Colonic mucosa (tissue), 4 donors: ENCODE measurements at regions not wholly inside any gene's neighbourhood (a gene's known extent, or its start where the extent isn't known, plus 50 kb on each side); places are given as distances from the start of the nearest gene placed in this dataset.

ENCODE experiments used
- DNase-seq: peaks from one replicate; pipeline ENCODE4 v3.0.0-alpha.2; 2020
- H3K27ac ChIP-seq: fragments of 200-600 bp; one replicate; pipeline ENCODE4 v1.8.0; 2021
- H3K27me3 ChIP-seq: fragments of 200-600 bp; one replicate; pipeline ENCODE4 v1.8.0; 2021
- H3K36me3 ChIP-seq: fragments of 200-600 bp; one replicate; pipeline ENCODE4 v1.8.0; 2021
- H3K4me1 ChIP-seq: fragments of 200-600 bp; one replicate; pipeline ENCODE4 v1.8.0; 2021; ENCODE audit warnings: mild to moderate bottlenecking
- H3K4me3 ChIP-seq: fragments of 200-600 bp; one replicate; pipeline ENCODE4 v1.8.0; 2021
- H3K9ac ChIP-seq, 2 donors: one replicate each; pipeline ENCODE4 v1.7.0; 2013; ENCODE audit warnings: control low read depth in 2 of 2, low read depth in 2 of 2, low read length in 2 of 2
- H3K9me3 ChIP-seq: fragments of 200-600 bp; one replicate; pipeline ENCODE4 v1.8.0; 2021
- intact Hi-C: fragments of 100-400 bp; cut with DNase I; formaldehyde crosslinking; loops from one replicate; pipeline ENCODE4 v1.14.1; 2022
- TF ChIP-seq, protein P1 (sequence below): fragments of 200-600 bp; IDR thresholded peaks from one replicate; pipeline ENCODE4 v1.8.0; 2022; ENCODE audit warnings: antibody characterized with exemption, mild to moderate bottlenecking
- donor health status: healthy.
- donor health status: DM: no; HTN: no; CAD: no.
- donor health status: DM: no; HTN: no; CAD: no.

DNA sequence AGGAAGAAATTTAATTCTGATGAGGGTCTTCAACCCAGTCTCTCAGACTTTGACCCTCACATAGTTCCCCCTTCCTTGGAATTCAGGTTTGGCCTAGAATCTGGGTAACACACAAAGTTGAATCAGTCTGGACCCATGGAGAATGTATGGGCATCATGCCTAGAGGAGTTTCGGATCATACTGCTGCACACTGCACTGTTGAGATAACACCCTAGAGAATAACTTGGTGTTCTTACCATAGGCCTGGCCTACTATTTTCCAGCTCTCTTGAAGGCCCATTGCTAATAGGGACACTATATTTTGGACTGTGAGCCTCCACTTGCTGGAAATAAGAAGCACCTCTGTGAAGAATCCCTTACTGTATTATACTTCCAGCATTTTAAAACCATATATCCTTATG is 413.5 kb downstream of the PLK2 start:
- no peak overlapping the region for H3K27ac ChIP-seq
- H3K4me1 ChIP-seq = no peaks in the 10 kb centered on the region
- H3K9me3 ChIP-seq = no peaks in the 10 kb centered on the region
- TF ChIP-seq, protein P1, sequence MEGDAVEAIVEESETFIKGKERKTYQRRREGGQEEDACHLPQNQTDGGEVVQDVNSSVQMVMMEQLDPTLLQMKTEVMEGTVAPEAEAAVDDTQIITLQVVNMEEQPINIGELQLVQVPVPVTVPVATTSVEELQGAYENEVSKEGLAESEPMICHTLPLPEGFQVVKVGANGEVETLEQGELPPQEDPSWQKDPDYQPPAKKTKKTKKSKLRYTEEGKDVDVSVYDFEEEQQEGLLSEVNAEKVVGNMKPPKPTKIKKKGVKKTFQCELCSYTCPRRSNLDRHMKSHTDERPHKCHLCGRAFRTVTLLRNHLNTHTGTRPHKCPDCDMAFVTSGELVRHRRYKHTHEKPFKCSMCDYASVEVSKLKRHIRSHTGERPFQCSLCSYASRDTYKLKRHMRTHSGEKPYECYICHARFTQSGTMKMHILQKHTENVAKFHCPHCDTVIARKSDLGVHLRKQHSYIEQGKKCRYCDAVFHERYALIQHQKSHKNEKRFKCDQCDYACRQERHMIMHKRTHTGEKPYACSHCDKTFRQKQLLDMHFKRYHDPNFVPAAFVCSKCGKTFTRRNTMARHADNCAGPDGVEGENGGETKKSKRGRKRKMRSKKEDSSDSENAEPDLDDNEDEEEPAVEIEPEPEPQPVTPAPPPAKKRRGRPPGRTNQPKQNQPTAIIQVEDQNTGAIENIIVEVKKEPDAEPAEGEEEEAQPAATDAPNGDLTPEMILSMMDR = no peak
- no peak for DNase-seq
- no peaks in the 10 kb centered on the region for H3K27me3 ChIP-seq
- H3K36me3 ChIP-seq = no peaks in the 10 kb centered on the region
- H3K4me3 ChIP-seq = no peak overlapping the region
- no peak overlapping the region for H3K9ac ChIP-seq
- intact Hi-C loops = no loop called here

DNA sequence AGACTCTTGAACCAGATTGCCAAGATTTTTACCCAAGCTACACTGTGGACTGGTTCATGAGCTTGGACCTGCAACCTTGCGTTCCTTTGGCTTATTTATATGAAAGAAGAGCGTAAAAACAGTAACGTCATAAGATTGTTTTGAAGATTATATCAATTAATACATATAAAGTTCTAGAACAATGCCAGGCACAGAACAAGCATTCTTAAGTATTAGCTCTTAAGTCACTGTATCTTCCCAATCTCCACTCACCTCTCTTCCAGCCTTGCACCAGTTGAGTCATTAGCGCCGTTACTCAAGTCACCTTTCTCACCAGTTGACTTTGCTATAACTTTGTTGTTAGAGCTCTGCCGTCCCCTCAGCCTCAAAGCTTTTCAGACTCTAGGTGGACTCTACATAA is 415.7 kb downstream of the PLK2 start:
- TF ChIP-seq, protein P1 = no peak
- H3K27me3 ChIP-seq = no peaks in the 10 kb centered on the region
- no peak overlapping the region for H3K27ac ChIP-seq
- no peaks in the 10 kb centered on the region for H3K36me3 ChIP-seq
- no peak overlapping the region for H3K9ac ChIP-seq
- H3K9me3 ChIP-seq = no peaks in the 10 kb centered on the region
- no peak for DNase-seq
- H3K4me3 ChIP-seq = no peak overlapping the region
- intact Hi-C loops = no loop called here
- H3K4me1 ChIP-seq = no peaks in the 10 kb centered on the region

DNA sequence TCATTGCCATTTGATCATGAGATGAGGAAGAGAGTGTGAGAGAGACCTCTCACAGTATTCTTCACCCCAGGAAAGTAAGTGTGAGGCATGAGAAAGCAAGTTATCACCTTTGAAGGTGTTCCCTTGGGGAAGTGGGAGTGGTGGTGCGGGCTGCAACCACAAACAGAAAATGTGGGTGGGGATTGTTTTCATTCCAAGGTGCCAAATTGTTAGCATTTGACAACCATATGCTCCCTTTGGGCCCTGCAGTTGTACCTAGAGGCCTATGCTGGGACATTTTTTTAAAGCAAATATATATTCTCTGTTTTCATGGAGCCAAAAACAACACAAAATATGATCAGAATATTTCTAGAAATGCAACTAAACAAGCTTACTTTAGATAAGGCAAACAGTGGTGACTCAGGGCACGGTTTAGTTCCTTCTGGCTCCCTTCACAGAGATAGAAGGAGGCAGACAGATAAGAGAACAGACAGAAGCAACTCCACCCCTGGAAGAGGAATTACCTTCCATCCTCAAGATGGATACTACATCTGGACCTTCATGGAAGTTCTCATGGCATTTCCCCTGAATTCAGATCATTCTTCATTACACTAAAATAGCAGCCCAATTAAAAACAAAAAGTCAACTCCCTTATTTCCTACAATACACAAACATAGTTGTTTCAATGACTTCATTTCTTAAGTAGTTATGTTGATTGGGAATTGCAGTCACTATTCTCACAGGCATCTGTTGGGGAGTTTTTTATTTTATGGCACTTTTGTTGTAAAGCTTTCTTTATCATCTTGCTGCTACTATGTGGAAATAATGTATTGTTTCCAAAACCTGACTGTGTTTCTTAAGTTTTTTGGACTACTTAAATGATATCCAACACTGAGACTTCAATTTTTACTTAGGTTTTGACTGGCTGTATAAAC is 416.6 kb downstream of the PLK2 start:
- DNase-seq = peak; percentile 21
- Histone ChIP-seq H3K36me3 (no peaks in the 10 kb centered on the region), H3K9ac (no peak overlapping the region), H3K9me3 (no peaks in the 10 kb centered on the region), H3K4me1 (no peaks in the 10 kb centered on the region), H3K4me3 (no peak overlapping the region), H3K27ac (no peak overlapping the region), H3K27me3 (no peaks in the 10 kb centered on the region)
- TF ChIP-seq, protein P1 = no peak
- intact Hi-C loops = no loop called here

DNA sequence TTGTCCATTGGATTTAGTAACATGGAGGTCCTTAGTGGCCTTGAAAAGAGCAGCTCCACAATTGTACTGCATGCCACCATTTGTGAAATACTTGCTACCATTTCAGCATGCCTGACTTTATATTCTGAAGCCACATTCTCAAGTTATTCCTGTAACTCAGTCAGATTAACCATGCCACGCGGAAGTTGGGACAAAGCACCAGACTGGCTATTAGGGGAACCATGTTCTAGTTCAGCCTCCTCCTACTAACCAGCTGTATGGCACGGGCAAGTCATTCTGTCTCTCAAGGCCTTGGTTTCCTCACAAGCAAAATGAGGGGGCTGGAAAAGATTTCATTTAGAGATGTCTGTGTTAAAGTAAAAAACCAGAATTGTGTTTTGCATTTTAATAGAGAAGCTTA is 418.0 kb downstream of the PLK2 start:
- Histone ChIP-seq H3K9ac (no peak overlapping the region), H3K9me3 (no peaks in the 10 kb centered on the region), H3K27me3 (no peaks in the 10 kb centered on the region), H3K4me1 (no peaks in the 10 kb centered on the region), H3K4me3 (no peak overlapping the region), H3K27ac (no peak overlapping the region), H3K36me3 (no peaks in the 10 kb centered on the region)
- TF ChIP-seq, protein P1 = no peak
- DNase-seq = no peak
- intact Hi-C loops = no loop called here

DNA sequence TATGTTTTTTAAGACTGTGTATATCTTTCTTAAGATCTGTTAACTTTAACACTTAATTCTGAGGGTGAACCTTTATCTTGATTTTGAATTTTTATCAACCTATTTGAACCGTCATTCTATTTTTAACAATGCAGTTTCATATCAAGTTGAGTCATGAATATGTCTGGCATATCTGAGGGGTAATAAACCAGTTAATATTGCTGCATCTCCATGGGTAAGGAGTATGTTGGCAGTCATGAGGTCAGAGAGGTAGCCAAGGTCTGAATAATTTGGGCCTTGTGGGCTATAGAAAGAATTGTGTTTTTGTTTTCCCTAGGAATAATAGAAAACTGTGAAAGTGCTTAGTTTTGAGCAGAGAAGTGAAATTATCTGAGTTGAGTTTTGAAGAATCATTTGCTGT is 419.0 kb downstream of the PLK2 start:
- Histone ChIP-seq H3K9ac (no peak overlapping the region), H3K9me3 (no peaks in the 10 kb centered on the region)
- DNase-seq = no peak

More for the DNA sequence above, 419.0 kb downstream of the PLK2 start:
- no peaks in the 10 kb centered on the region for H3K27me3 ChIP-seq
- H3K36me3 ChIP-seq = no peaks in the 10 kb centered on the region
- H3K4me1 ChIP-seq = no peaks in the 10 kb centered on the region
- TF ChIP-seq, protein P1 = no peak
- no peak overlapping the region for H3K27ac ChIP-seq
- no peak overlapping the region for H3K4me3 ChIP-seq
- intact Hi-C loops = no loop called here
